ENCODE measurements at regions not wholly inside any gene's neighbourhood (a gene's known extent, or its start where the extent isn't known, plus 50 kb on each side); places are given as distances from the start of the nearest gene placed in this dataset.

- TF ChIP-seq CTCF (IDR thresholded peaks at IDR 0.05 in 8 of 11, conservative IDR thresholded peaks at IDR 0.05 in 3 of 11) (no peak), POLR2A (IDR thresholded peaks at IDR 0.05) (no peak), POLR2AphosphoS5 (IDR thresholded peaks at IDR 0.05) (no peak)
Observed at GRCh38 chr1:191358724-191359123, 799.5 kb upstream of the RGS18 start.
